Activated T-helper 17 cell treated with anti-CD3 and anti-CD28 coated beads, Interleukin-2, amount 50 U/mL, for 72 hours (primary cell): ENCODE measurements at regions not wholly inside any gene's neighbourhood (a gene's known extent, or its start where the extent isn't known, plus 50 kb on each side); places are given as distances from the start of the nearest gene placed in this dataset.
"Not testable (repeated sequence)": the region's sequence is repeated elsewhere in the genome, so short reads cannot be mapped to it uniquely, and the experiment has no call there.

ENCODE experiments used
- ATAC-seq: fragments of 150-1000 bp; cut with Tn5 transposase; replicated peaks from 2 replicates; pipeline ENCODE4 v1.10.0; 2021; ENCODE audit warnings: mild to moderate bottlenecking, moderate library complexity
- H3K27ac Mint-ChIP-seq: one replicate; pipeline ENCODE4 v1.8.0; 2022; ENCODE audit warnings: mixed read lengths
- H3K27me3 Mint-ChIP-seq: one replicate; pipeline ENCODE4 v1.8.0; 2022; ENCODE audit warnings: mixed read lengths
- H3K36me3 Mint-ChIP-seq: one replicate; pipeline ENCODE4 v1.8.0; 2022; ENCODE audit warnings: low read depth, mild to moderate bottlenecking, mixed read lengths
- H3K4me1 Mint-ChIP-seq: one replicate; pipeline ENCODE4 v1.8.0; 2022; ENCODE audit warnings: mixed read lengths
- H3K4me3 Mint-ChIP-seq: one replicate; pipeline ENCODE4 v1.8.0; 2022; ENCODE audit warnings: mild to moderate bottlenecking, mixed read lengths
- H3K9me3 Mint-ChIP-seq: one replicate; pipeline ENCODE4 v1.8.0; 2022; ENCODE audit warnings: mixed read lengths

- Mint-ChIP-seq H3K4me1 (no peaks in the 10 kb centered on the region), H3K9me3 (peaks cover 4% of the 10 kb centered on the region), H3K27me3 (peaks cover 20% of the 10 kb centered on the region), H3K36me3 (no peaks in the 10 kb centered on the region), H3K27ac (no peak overlapping the region), H3K4me3 (no peak overlapping the region)
- ATAC-seq = no peak
Observed at GRCh38 chr1:29592261-29592615, 355.9 kb downstream of the PTPRU start.

DNA sequence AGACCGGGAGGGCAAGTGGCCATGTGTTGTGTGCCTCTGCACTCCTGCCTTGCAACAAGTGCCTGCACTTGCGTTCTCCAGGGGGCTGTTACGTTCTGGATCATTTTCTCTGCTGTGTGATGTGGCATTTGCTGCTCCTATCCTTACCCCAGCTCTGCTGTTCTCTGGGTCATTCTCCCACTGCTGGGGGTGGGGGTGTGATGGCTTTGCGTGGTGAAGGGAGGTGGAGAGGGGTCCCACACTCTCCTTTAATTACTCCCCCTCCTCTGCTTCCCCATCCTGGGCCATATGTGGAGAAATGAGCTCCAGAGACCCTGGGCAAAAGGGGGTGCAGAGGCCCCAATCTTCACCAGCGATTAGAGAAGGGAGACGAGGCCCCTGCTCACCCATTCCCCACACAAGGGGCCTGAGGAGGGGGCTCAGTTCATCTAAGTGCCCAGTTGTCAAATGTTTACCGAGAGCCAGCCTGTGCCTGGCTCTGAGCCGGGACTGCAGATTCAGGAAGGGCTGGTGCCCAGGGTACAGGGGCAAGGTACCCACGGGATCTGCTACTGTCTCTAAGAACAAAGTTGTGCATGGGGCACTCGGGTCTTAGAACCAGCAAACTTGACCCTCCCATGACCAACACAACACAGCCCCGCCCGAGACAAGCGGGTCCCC lies 355.4 kb downstream of the PTPRU start:
- no peaks in the 10 kb centered on the region for H3K36me3 Mint-ChIP-seq
- no peaks in the 10 kb centered on the region for H3K4me1 Mint-ChIP-seq
- no peak overlapping the region for H3K4me3 Mint-ChIP-seq
- H3K27me3 Mint-ChIP-seq = peaks cover 20% of the 10 kb centered on the region
- ATAC-seq = no peak
- no peak overlapping the region for H3K27ac Mint-ChIP-seq
- peaks cover 4% of the 10 kb centered on the region for H3K9me3 Mint-ChIP-seq

DNA sequence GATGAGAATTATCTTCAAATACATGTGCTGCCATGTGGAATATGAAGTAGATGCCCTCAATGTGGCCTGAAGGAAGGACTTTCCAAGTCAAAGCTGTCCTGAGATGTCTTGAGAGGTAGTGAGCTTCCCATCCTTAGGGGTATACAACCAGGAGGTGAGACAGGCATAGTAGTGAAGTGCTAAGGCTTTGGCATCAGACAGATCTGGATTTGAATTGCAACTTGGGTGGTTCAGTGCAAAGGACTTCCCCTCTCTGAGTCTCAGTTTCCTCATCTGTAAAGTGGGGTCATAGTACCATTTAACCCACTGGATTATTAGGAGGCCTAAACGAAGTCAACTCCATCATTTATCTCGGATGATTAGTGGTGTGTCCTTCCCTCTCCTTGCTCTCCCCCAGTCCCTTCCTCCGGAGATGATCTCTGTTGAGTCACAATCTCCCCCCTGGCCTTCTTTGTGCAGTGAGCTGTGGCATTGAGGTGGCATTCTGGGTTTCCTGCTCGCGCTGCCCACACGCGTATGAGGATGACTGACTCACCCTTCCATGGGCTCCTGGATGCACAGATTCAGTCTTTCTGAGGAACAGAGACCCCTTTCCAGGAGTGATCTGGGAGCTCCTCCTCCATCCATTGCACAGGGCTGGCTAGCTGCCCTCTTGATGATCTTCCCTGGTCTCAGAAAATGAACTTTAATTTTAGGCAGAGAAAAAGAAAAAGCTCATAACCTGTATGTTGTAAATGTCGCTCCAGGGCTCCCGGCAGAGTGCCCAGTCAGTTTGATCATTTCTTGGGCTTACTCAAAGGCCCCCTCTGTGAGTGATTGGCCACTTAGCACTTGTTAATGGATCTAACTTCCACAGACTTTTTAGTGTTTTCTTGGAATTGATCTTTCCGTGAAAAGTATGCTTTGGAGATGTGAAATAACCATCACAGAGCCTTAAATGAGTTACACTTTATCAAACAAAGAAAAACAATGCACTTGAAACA lies 354.6 kb downstream of the PTPRU start:
- no peaks in the 10 kb centered on the region for H3K36me3 Mint-ChIP-seq
- H3K9me3 Mint-ChIP-seq = peaks cover 4% of the 10 kb centered on the region
- H3K27me3 Mint-ChIP-seq = peaks cover 20% of the 10 kb centered on the region
- H3K4me1 Mint-ChIP-seq = no peaks in the 10 kb centered on the region
- no peak overlapping the region for H3K4me3 Mint-ChIP-seq
- peak; percentile 37 for ATAC-seq
- H3K27ac Mint-ChIP-seq = no peak overlapping the region

DNA sequence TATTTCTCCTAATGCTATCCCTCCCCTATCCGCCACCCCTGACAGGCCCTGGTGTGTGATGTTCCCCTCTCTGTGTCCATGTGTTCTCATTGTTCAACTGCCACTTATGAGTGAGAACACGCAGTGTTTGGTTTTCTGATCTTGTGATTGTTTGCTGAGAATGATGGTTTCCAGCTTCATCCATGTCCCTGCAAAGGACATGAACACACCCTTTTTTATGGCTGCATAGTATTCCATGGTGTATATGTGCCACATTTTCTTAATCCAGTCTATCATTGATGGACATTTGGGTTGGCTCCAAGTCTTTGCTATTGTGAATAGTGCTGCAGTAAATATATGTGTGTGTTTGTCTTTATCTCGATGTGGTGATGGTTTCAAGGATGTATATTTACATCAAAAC lies 353.4 kb downstream of the PTPRU start:
- H3K36me3 Mint-ChIP-seq, H3K4me3 Mint-ChIP-seq, H3K4me1 Mint-ChIP-seq, H3K27ac Mint-ChIP-seq, ATAC-seq, H3K9me3 Mint-ChIP-seq: not testable (repeated sequence)
- H3K27me3 Mint-ChIP-seq = peaks cover 20% of the 10 kb centered on the region

DNA sequence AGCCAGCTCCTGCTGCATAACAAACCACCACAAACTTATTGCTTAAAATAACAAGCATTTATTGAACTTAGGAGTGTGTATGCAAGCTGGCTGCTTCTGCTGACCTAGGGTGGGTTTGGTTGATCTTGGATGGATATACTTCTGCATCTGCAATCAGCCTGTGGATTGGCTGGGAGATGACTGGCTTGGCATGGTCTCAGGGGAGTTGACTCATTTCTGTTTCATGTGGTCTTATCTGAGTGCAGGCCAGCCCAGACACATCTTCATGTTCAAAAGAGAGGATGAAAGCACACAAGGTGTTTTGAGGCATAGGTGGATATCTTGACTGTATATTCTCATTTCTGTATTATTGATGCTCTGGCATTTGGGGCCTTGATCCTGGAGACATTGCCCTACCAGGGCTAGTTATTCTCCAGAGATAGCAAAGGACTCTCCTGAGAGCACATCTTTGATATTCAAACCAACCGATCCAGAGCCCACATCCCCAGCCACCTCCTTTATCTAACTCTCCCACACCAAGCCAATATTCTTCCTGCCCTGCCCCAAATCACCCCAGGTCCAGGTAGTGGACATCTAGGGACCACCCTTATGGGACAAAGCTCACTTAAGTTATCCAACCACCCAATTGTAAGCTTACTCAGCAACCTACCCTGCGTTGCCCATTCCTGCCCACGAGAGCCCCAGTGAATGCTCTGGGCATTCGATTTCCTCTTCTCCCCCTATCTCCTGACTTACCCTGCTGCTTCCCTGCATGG lies 350.8 kb downstream of the PTPRU start:
- no peaks in the 10 kb centered on the region for H3K36me3 Mint-ChIP-seq
- H3K9me3 Mint-ChIP-seq = peaks cover 4% of the 10 kb centered on the region
- peaks cover 23% of the 10 kb centered on the region for H3K27me3 Mint-ChIP-seq
- no peak overlapping the region for H3K27ac Mint-ChIP-seq
- ATAC-seq = no peak
- H3K4me3 Mint-ChIP-seq = no peak overlapping the region
- H3K4me1 Mint-ChIP-seq = no peaks in the 10 kb centered on the region

DNA sequence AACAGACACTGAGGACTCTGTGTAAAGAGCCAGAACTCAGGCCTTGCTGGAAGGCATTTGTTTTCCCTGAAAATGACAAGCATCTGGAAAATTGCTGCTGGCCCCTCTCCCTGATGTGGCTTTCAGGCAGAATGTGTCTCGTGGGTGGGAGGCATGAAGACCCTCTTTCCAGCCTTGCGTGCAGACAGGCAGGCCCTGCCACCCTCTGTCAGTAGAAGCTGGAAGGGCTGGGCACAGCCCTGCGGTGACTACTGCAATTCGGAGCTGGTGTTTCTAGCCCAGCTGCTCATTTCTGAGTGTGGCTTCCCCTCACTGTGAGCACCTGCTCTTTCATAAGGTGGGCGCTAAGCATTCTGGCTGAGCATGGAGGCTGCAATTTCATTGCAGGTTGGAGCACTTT lies 349.9 kb downstream of the PTPRU start:
- Mint-ChIP-seq H3K4me3 (no peak overlapping the region), H3K9me3 (peaks cover 4% of the 10 kb centered on the region), H3K27ac (no peak overlapping the region), H3K36me3 (no peaks in the 10 kb centered on the region), H3K4me1 (no peaks in the 10 kb centered on the region), H3K27me3 (peaks cover 20% of the 10 kb centered on the region)
- no peak for ATAC-seq

DNA sequence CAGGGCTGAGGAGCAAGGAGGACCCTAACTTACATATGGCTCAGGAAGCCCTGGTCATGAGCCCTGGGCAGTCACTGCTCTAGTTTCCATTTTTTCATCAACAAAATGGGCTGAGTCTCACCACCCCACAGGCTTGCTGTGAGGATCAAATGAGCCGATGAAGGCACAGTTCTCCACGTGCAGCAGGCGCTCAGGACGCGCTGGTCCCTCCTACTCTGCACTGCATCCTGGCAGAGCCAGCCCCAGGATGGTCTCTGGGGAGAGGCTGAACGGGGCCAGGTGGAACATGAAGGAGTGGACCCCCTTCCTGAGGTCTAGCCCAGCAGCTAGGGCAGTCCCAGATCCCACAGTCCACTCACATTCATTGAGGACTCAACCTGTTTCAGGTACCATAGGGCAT lies 349.3 kb downstream of the PTPRU start:
- Mint-ChIP-seq H3K27me3 (peaks cover 19% of the 10 kb centered on the region), H3K4me1 (no peaks in the 10 kb centered on the region), H3K36me3 (no peaks in the 10 kb centered on the region), H3K9me3 (peaks cover 4% of the 10 kb centered on the region), H3K4me3 (no peak overlapping the region), H3K27ac (no peak overlapping the region)
- ATAC-seq = no peak

- Mint-ChIP-seq H3K4me1 (no peaks in the 10 kb centered on the region), H3K9me3 (peaks cover 4% of the 10 kb centered on the region), H3K27ac (no peak overlapping the region), H3K27me3 (peaks cover 21% of the 10 kb centered on the region), H3K4me3 (no peak overlapping the region), H3K36me3 (no peaks in the 10 kb centered on the region)
- ATAC-seq = no peak
Observed at GRCh38 chr1:29585201-29585600, 348.9 kb downstream of the PTPRU start.

DNA sequence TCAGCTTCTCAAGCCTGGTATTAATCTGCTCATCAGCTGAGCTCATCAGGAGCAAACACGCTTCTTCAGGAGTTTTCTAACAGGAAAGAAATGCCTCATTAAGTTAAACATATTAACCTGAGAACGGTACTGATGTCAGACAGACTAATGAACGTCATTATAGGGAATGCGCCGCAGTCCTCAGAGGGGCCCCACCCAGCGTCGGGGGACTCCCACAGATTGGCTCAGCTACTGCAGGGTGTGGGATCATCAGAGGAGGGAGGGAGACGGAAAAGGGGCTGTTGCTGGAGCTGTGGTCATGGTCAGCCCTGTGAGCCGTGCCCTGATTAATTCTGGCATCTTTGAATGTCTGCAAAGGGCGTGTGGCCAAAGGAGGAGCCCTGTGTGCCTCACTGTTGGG lies 348.5 kb downstream of the PTPRU start:
- Mint-ChIP-seq H3K27ac (no peak overlapping the region), H3K36me3 (no peaks in the 10 kb centered on the region), H3K4me1 (no peaks in the 10 kb centered on the region), H3K27me3 (peaks cover 17% of the 10 kb centered on the region), H3K4me3 (no peak overlapping the region), H3K9me3 (peaks cover 1% of the 10 kb centered on the region)
- ATAC-seq = no peak

GRCh38 chr1:29584362-29584761 lies 348.0 kb downstream of the PTPRU start:
- H3K4me3 Mint-ChIP-seq = no peak overlapping the region
- no peak for ATAC-seq
- H3K36me3 Mint-ChIP-seq = no peaks in the 10 kb centered on the region
- no peaks in the 10 kb centered on the region for H3K4me1 Mint-ChIP-seq
- H3K9me3 Mint-ChIP-seq = no peaks in the 10 kb centered on the region
- peaks cover 15% of the 10 kb centered on the region for H3K27me3 Mint-ChIP-seq
- no peak overlapping the region for H3K27ac Mint-ChIP-seq

DNA sequence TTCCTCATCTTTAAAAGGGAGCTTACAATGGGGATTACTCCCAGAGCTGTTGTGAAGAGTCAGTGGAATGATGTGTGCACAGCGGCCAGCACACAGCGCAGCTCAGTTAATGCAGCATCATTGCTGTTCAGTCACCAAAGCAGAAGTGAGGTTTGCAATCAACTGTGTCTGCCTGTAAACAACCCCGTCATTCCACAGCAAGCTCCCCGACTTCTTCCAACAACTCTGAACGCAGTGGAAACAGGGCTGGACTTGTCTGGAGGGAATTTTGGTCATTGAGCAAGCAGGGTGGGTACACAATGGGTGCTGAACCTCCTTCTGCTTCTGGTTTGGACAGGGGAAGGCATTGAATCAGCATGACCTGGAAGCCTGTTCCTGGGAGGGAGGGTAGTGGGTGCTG lies 347.4 kb downstream of the PTPRU start:
- no peak overlapping the region for H3K27ac Mint-ChIP-seq
- H3K36me3 Mint-ChIP-seq = no peaks in the 10 kb centered on the region
- H3K9me3 Mint-ChIP-seq = no peaks in the 10 kb centered on the region
- H3K4me1 Mint-ChIP-seq = no peaks in the 10 kb centered on the region
- no peak overlapping the region for H3K4me3 Mint-ChIP-seq
- ATAC-seq = no peak
- peaks cover 15% of the 10 kb centered on the region for H3K27me3 Mint-ChIP-seq

GRCh38 chr1:29581256-29581655 lies 344.9 kb downstream of the PTPRU start:
- H3K27ac Mint-ChIP-seq = no peak overlapping the region
- H3K36me3 Mint-ChIP-seq = no peaks in the 10 kb centered on the region
- ATAC-seq = no peak
- peaks cover 7% of the 10 kb centered on the region for H3K27me3 Mint-ChIP-seq
- no peaks in the 10 kb centered on the region for H3K9me3 Mint-ChIP-seq
- no peaks in the 10 kb centered on the region for H3K4me1 Mint-ChIP-seq
- H3K4me3 Mint-ChIP-seq = no peak overlapping the region

- H3K9me3 Mint-ChIP-seq = no peaks in the 10 kb centered on the region
- peaks cover 10% of the 10 kb centered on the region for H3K27me3 Mint-ChIP-seq
- ATAC-seq = no peak
- no peak overlapping the region for H3K4me3 Mint-ChIP-seq
- H3K4me1 Mint-ChIP-seq = no peaks in the 10 kb centered on the region
- no peaks in the 10 kb centered on the region for H3K36me3 Mint-ChIP-seq
- H3K27ac Mint-ChIP-seq = no peak overlapping the region
Observed at GRCh38 chr1:29579821-29580425, 343.6 kb downstream of the PTPRU start.

GRCh38 chr1:29577512-29577911 lies 341.2 kb downstream of the PTPRU start:
- H3K27me3 Mint-ChIP-seq = peaks cover 11% of the 10 kb centered on the region
- H3K27ac Mint-ChIP-seq = no peak overlapping the region
- H3K9me3 Mint-ChIP-seq = no peaks in the 10 kb centered on the region
- no peaks in the 10 kb centered on the region for H3K36me3 Mint-ChIP-seq
- no peak overlapping the region for H3K4me3 Mint-ChIP-seq
- no peaks in the 10 kb centered on the region for H3K4me1 Mint-ChIP-seq
- ATAC-seq = no peak
